GM21526 (cell line): ENCODE measurements at regions not wholly inside any gene's neighbourhood (a gene's known extent, or its start where the extent isn't known, plus 50 kb on each side); places are given as distances from the start of the nearest gene placed in this dataset.

Source experiments
- ATAC-seq: cut with Tn5 transposase; IDR thresholded peaks from one replicate; pipeline ENCODE4 v1.9.1; 2021; ENCODE audit warnings: moderate library complexity; ENCODE audit not compliant: unreplicated experiment, low FRiP score

- ATAC-seq, result no peak
These were observed 113.8 kb upstream of the ARMC2 start for GRCh38 chr6:108734271-108734922.

GRCh38 chr6:108735310-108736001 is 112.8 kb upstream of the ARMC2 start:
- no peak for ATAC-seq

- no peak for ATAC-seq
These were observed 112.2 kb upstream of the ARMC2 start for GRCh38 chr6:108736002-108736361.

GRCh38 chr6:108736832-108737231 is 111.4 kb upstream of the ARMC2 start:
- ATAC-seq, result no peak

GRCh38 chr6:108737594-108738546 is 110.4 kb upstream of the ARMC2 start:
- no peak for ATAC-seq

- no peak for ATAC-seq
These were observed 109.4 kb upstream of the ARMC2 start for GRCh38 chr6:108738684-108739416.

- no peak for ATAC-seq
These were observed 108.5 kb upstream of the ARMC2 start for GRCh38 chr6:108739496-108740330.

GRCh38 chr6:108741331-108741989 is 106.8 kb upstream of the ARMC2 start:
- ATAC-seq, result no peak

- ATAC-seq, result no peak
These were observed 106.2 kb upstream of the ARMC2 start for GRCh38 chr6:108742041-108742440.

GRCh38 chr6:108744244-108744972 is 103.8 kb upstream of the ARMC2 start:
- no peak for ATAC-seq

GRCh38 chr6:108744996-108745395 is 103.2 kb upstream of the ARMC2 start:
- no peak for ATAC-seq

GRCh38 chr6:108745664-108746336 is 102.4 kb upstream of the ARMC2 start:
- no peak for ATAC-seq

GRCh38 chr6:108746366-108746765 is 101.9 kb upstream of the ARMC2 start:
- no peak for ATAC-seq

GRCh38 chr6:108746836-108747575 is 101.2 kb upstream of the ARMC2 start:
- ATAC-seq, result no peak

- ATAC-seq, result no peak
These were observed 100.2 kb upstream of the ARMC2 start for GRCh38 chr6:108748055-108748454.

GRCh38 chr6:108748959-108749358 is 99.3 kb upstream of the ARMC2 start:
- no peak for ATAC-seq

- ATAC-seq, result no peak
These were observed 97.4 kb upstream of the ARMC2 start for GRCh38 chr6:108750801-108751200.
